ENCODE measurements at regions not wholly inside any gene's neighbourhood (a gene's known extent, or its start where the extent isn't known, plus 50 kb on each side); places are given as distances from the start of the nearest gene placed in this dataset.

DNA sequence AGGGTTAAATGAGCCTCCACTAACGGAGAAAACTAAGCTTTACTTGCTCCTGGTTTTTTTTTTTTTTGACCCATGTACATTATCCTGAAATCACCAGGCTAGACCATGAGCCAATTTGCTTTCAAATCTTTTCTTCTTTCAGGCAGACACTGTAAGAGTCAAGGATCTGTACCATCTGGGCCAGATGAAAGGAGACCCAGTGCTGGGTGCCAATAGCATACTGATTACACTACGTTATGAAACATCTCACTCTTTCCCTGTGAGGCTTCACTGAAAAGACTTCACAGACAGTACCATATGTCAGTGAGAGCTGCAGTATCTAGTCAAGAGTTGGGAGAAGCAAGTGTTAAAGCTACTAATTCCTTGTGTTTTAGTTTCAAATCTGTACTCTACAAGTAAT lies 161.2 kb upstream of the PTPRD start:
- no peak overlapping the region for H3K4me3 ChIP-seq (ENCODE audit: low read depth in 1 of 2, low read length in 2 of 2)
- DNase-seq (no peak), ATAC-seq (ENCODE audit: insufficient read depth, low read depth) (no peak)
- no peaks in the 10 kb centered on the region for H3K4me1 ChIP-seq (ENCODE audit: insufficient read depth, low read length)
- H2AFZ ChIP-seq (ENCODE audit: low read depth, low read length): no peak overlapping the region
- H3K36me3 ChIP-seq (ENCODE audit: insufficient read depth, low read length): no peaks in the 10 kb centered on the region
- H3K27ac ChIP-seq (ENCODE audit: low read length): no peak overlapping the region
- no peaks in the 10 kb centered on the region for H4K20me1 ChIP-seq (ENCODE audit: insufficient read depth, low read length)
- H3K9ac ChIP-seq (ENCODE audit: low read depth, low read length): no peak overlapping the region
- no peaks in the 10 kb centered on the region for H3K9me3 ChIP-seq (ENCODE audit: insufficient read depth, low read length, severe bottlenecking)
- no peaks in the 10 kb centered on the region for H3K79me2 ChIP-seq (ENCODE audit: insufficient read depth, low read length)
- TF ChIP-seq EZH2 (IDR thresholded peaks at IDR 0.05; ENCODE audit: borderline replicate concordance, low read depth, low read length, severe bottlenecking): no peak
- TF ChIP-seq, protein P1, sequence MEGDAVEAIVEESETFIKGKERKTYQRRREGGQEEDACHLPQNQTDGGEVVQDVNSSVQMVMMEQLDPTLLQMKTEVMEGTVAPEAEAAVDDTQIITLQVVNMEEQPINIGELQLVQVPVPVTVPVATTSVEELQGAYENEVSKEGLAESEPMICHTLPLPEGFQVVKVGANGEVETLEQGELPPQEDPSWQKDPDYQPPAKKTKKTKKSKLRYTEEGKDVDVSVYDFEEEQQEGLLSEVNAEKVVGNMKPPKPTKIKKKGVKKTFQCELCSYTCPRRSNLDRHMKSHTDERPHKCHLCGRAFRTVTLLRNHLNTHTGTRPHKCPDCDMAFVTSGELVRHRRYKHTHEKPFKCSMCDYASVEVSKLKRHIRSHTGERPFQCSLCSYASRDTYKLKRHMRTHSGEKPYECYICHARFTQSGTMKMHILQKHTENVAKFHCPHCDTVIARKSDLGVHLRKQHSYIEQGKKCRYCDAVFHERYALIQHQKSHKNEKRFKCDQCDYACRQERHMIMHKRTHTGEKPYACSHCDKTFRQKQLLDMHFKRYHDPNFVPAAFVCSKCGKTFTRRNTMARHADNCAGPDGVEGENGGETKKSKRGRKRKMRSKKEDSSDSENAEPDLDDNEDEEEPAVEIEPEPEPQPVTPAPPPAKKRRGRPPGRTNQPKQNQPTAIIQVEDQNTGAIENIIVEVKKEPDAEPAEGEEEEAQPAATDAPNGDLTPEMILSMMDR (IDR thresholded peaks at IDR 0.05; ENCODE audit: borderline replicate concordance, extremely low read depth, low read length, poor library complexity, severe bottlenecking): no peak
- no peak overlapping the region for H3K4me2 ChIP-seq (ENCODE audit: insufficient read depth, low read length)
- H3K27me3 ChIP-seq (ENCODE audit: insufficient read depth, low read length, poor library complexity): no peaks in the 10 kb centered on the region

- no peak for DNase-seq
- no peaks in the 10 kb centered on the region for H3K27me3 ChIP-seq (ENCODE audit: insufficient read depth, low read length, poor library complexity)
Observed at GRCh38 chr9:10785255-10785654, 172.5 kb upstream of the PTPRD start.

GRCh38 chr9:10793306-10793705 lies 180.5 kb upstream of the PTPRD start:
- H3K79me2 ChIP-seq (ENCODE audit: insufficient read depth, low read length): no peaks in the 10 kb centered on the region
- no peaks in the 10 kb centered on the region for H3K9me3 ChIP-seq (ENCODE audit: insufficient read depth, low read length, severe bottlenecking)
- H3K36me3 ChIP-seq (ENCODE audit: insufficient read depth, low read length): no peaks in the 10 kb centered on the region
- DNase-seq (no peak), ATAC-seq (ENCODE audit: insufficient read depth, low read depth) (no peak)
- H2AFZ ChIP-seq (ENCODE audit: low read depth, low read length): no peak overlapping the region
- H3K27ac ChIP-seq (ENCODE audit: low read length): no peak overlapping the region
- no peak overlapping the region for H3K4me2 ChIP-seq (ENCODE audit: insufficient read depth, low read length)
- no peaks in the 10 kb centered on the region for H3K4me1 ChIP-seq (ENCODE audit: insufficient read depth, low read length)
- H3K4me3 ChIP-seq (ENCODE audit: low read depth in 1 of 2, low read length in 2 of 2): no peak overlapping the region
- TF ChIP-seq, protein P1 (IDR thresholded peaks at IDR 0.05; ENCODE audit: borderline replicate concordance, extremely low read depth, low read length, poor library complexity, severe bottlenecking): no peak
- no peak for TF ChIP-seq EZH2 (IDR thresholded peaks at IDR 0.05; ENCODE audit: borderline replicate concordance, low read depth, low read length, severe bottlenecking)
- H3K27me3 ChIP-seq (ENCODE audit: insufficient read depth, low read length, poor library complexity): no peaks in the 10 kb centered on the region
- no peaks in the 10 kb centered on the region for H4K20me1 ChIP-seq (ENCODE audit: insufficient read depth, low read length)
- H3K9ac ChIP-seq (ENCODE audit: low read depth, low read length): no peak overlapping the region

More at GRCh38 chr9:10785255-10785654, 172.5 kb upstream of the PTPRD start:
- no peaks in the 10 kb centered on the region for H3K36me3 ChIP-seq (ENCODE audit: insufficient read depth, low read length)
- H3K9me3 ChIP-seq (ENCODE audit: insufficient read depth, low read length, severe bottlenecking): no peaks in the 10 kb centered on the region
- no peak for TF ChIP-seq EZH2 (IDR thresholded peaks at IDR 0.05; ENCODE audit: borderline replicate concordance, low read depth, low read length, severe bottlenecking)
- TF ChIP-seq, protein P1 (IDR thresholded peaks at IDR 0.05; ENCODE audit: borderline replicate concordance, extremely low read depth, low read length, poor library complexity, severe bottlenecking): no peak
- H3K27ac ChIP-seq (ENCODE audit: low read length): no peak overlapping the region
- H2AFZ ChIP-seq (ENCODE audit: low read depth, low read length): no peak overlapping the region
- H3K4me3 ChIP-seq (ENCODE audit: low read depth in 1 of 2, low read length in 2 of 2): no peak overlapping the region
- ATAC-seq (ENCODE audit: insufficient read depth, low read depth): no peak
- no peak overlapping the region for H3K9ac ChIP-seq (ENCODE audit: low read depth, low read length)
- H3K4me2 ChIP-seq (ENCODE audit: insufficient read depth, low read length): no peak overlapping the region
- H4K20me1 ChIP-seq (ENCODE audit: insufficient read depth, low read length): no peaks in the 10 kb centered on the region
- H3K4me1 ChIP-seq (ENCODE audit: insufficient read depth, low read length): no peaks in the 10 kb centered on the region
- H3K79me2 ChIP-seq (ENCODE audit: insufficient read depth, low read length): no peaks in the 10 kb centered on the region

DNA sequence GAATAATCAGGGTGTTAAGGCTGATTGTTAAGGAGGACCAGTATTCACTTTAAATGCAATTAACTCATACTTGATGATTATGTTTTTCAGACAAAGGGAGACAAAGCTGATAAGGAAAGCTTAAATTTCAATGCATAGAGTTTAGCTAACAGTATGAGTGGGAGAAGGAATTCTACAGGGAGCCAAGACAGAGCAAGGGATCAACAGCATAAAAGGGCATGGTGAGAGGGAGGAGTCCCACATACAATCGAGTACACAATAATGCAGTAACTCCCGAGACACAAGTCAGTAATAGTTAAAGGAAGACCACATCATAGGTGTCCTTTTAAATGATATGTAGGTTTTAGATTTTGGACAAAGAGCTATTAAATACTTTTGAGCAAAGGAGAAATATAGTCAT lies 191.7 kb upstream of the PTPRD start:
- H3K4me2 ChIP-seq (ENCODE audit: insufficient read depth, low read length): no peak overlapping the region
- no peaks in the 10 kb centered on the region for H3K27me3 ChIP-seq (ENCODE audit: insufficient read depth, low read length, poor library complexity)
- no peaks in the 10 kb centered on the region for H3K4me1 ChIP-seq (ENCODE audit: insufficient read depth, low read length)
- no peak overlapping the region for H3K27ac ChIP-seq (ENCODE audit: low read length)
- H3K4me3 ChIP-seq (ENCODE audit: low read depth in 1 of 2, low read length in 2 of 2): no peak overlapping the region
- H3K9ac ChIP-seq (ENCODE audit: low read depth, low read length): no peak overlapping the region
- no peak for DNase-seq
- no peak for TF ChIP-seq EZH2 (IDR thresholded peaks at IDR 0.05; ENCODE audit: borderline replicate concordance, low read depth, low read length, severe bottlenecking)
- TF ChIP-seq, protein P1 (IDR thresholded peaks at IDR 0.05; ENCODE audit: borderline replicate concordance, extremely low read depth, low read length, poor library complexity, severe bottlenecking): no peak
- H3K36me3 ChIP-seq (ENCODE audit: insufficient read depth, low read length): no peaks in the 10 kb centered on the region
- H3K79me2 ChIP-seq (ENCODE audit: insufficient read depth, low read length): no peaks in the 10 kb centered on the region
- no peaks in the 10 kb centered on the region for H4K20me1 ChIP-seq (ENCODE audit: insufficient read depth, low read length)
- no peaks in the 10 kb centered on the region for H3K9me3 ChIP-seq (ENCODE audit: insufficient read depth, low read length, severe bottlenecking)
- no peak for ATAC-seq (ENCODE audit: insufficient read depth, low read depth)
- no peak overlapping the region for H2AFZ ChIP-seq (ENCODE audit: low read depth, low read length)
